NCI-H526 treated with DMSO at 0.1 percent for 48 hours (cell line): ENCODE measurements at regions not wholly inside any gene's neighbourhood (a gene's known extent, or its start where the extent isn't known, plus 50 kb on each side); places are given as distances from the start of the nearest gene placed in this dataset.
A peak's percentile ranks its signal among the peaks of the same experiment; 100 is the strongest.

Experiments
- DNase-seq: peaks from one replicate; lab custom pipeline; 2025; lab: John Stamatoyannopoulos, UW

- DNase-seq, result no peak
These were observed 233.7 kb downstream of the IBTK start for GRCh38 chr6:82013561-82014530.

- no peak for DNase-seq
These were observed 241.4 kb downstream of the IBTK start for GRCh38 chr6:82006027-82006738.

GRCh38 chr6:82000551-82000950 is 247.0 kb downstream of the IBTK start:
- DNase-seq, result no peak

GRCh38 chr6:81999826-82000225 is 247.3 kb upstream of the TENT5A start:
- DNase-seq, result no peak

GRCh38 chr6:81999270-81999669 is 246.8 kb upstream of the TENT5A start:
- DNase-seq, result no peak

GRCh38 chr6:81998432-81998831 is 246.0 kb upstream of the TENT5A start:
- DNase-seq, result no peak

GRCh38 chr6:81997090-81997926 is 244.8 kb upstream of the TENT5A start:
- no peak for DNase-seq

- DNase-seq, result no peak
These were observed 243.9 kb upstream of the TENT5A start for GRCh38 chr6:81996414-81996813.

GRCh38 chr6:81995548-81996289 is 243.2 kb upstream of the TENT5A start:
- no peak for DNase-seq

- DNase-seq, result no peak
These were observed 236.4 kb upstream of the TENT5A start for GRCh38 chr6:81988871-81989270.

GRCh38 chr6:81988446-81988845 is 236.0 kb upstream of the TENT5A start:
- DNase-seq, result no peak

GRCh38 chr6:81987293-81987692 is 234.8 kb upstream of the TENT5A start:
- DNase-seq, result no peak

GRCh38 chr6:81985191-81985590 is 232.7 kb upstream of the TENT5A start:
- DNase-seq, result no peak

GRCh38 chr6:81984599-81984998 is 232.1 kb upstream of the TENT5A start:
- DNase-seq, result peak; percentile 55

GRCh38 chr6:81981812-81982211 is 229.3 kb upstream of the TENT5A start:
- DNase-seq, result no peak

- no peak for DNase-seq
These were observed 227.3 kb upstream of the TENT5A start for GRCh38 chr6:81979767-81980166.

GRCh38 chr6:81979329-81979728 is 226.8 kb upstream of the TENT5A start:
- DNase-seq, result no peak

- DNase-seq, result no peak
These were observed 225.7 kb upstream of the TENT5A start for GRCh38 chr6:81978230-81978629.

GRCh38 chr6:81977486-81977885 is 225.0 kb upstream of the TENT5A start:
- no peak for DNase-seq

- DNase-seq, result no peak
These were observed 217.3 kb upstream of the TENT5A start for GRCh38 chr6:81969814-81970213.

GRCh38 chr6:81969011-81969410 is 216.5 kb upstream of the TENT5A start:
- DNase-seq, result no peak

GRCh38 chr6:81966968-81967367 is 214.5 kb upstream of the TENT5A start:
- no peak for DNase-seq
